CD14-positive monocyte (primary cell): ENCODE measurements at regions not wholly inside any gene's neighbourhood (a gene's known extent, or its start where the extent isn't known, plus 50 kb on each side); places are given as distances from the start of the nearest gene placed in this dataset.

Experiments
- DNase-seq, 3 donors: peaks; one replicate each; pipeline ENCODE4 v3.0.0-alpha.2; 2011 to 2022
- H2AFZ ChIP-seq: 2 replicates; pipeline ENCODE4 v1.6.0; 2012; ENCODE audit warnings: mild to moderate bottlenecking, low read depth, low read length, inconsistent platforms; ENCODE audit not compliant: insufficient read depth, poor library complexity, severe bottlenecking
- H3K27ac ChIP-seq, 2 donors: 1 replicate in 1 of 2; 2 replicates in 1 of 2; pipeline ENCODE4 v1.5.1; 2012 to 2013; ENCODE audit warnings: low read length in 2 of 2, control low read depth in 1 of 2, inconsistent platforms in 1 of 2, low read depth in 1 of 2, mild to moderate bottlenecking in 1 of 2
- H3K27me3 ChIP-seq, 2 donors: one replicate each; pipeline versions ENCODE4 v1.6.0 to v1.6.1; 2011 to 2013; ENCODE audit warnings: low read length in 2 of 2; ENCODE audit not compliant: control insufficient read depth in 2 of 2, insufficient read depth in 2 of 2
- H3K36me3 ChIP-seq, 2 donors: replicated peaks in 1 of 2; 1 replicate in 1 of 2; 2 replicates in 1 of 2; pipeline versions ENCODE4 v1.5.1 to v1.6.1; 2012 to 2013; ENCODE audit warnings: low read length in 2 of 2, control low read depth in 1 of 2, inconsistent platforms in 1 of 2, mild to moderate bottlenecking in 1 of 2; ENCODE audit not compliant: insufficient read depth in 2 of 2, control insufficient read depth in 1 of 2
- H3K4me1 ChIP-seq, 2 donors: 1 replicate in 1 of 2; 2 replicates in 1 of 2; pipeline versions ENCODE4 v1.5.1 to v1.6.1; 2012 to 2013; ENCODE audit warnings: low read length in 2 of 2, control low read depth in 1 of 2, inconsistent platforms in 1 of 2, mild to moderate bottlenecking in 1 of 2, moderate library complexity in 1 of 2; ENCODE audit not compliant: insufficient read depth in 2 of 2, control insufficient read depth in 1 of 2
- H3K4me2 ChIP-seq: replicated peaks from 2 replicates; pipeline ENCODE3; 2012; ENCODE audit warnings: low read length, moderate library complexity, mild to moderate bottlenecking; ENCODE audit not compliant: poor library complexity, severe bottlenecking; ENCODE audit errors: extremely low read depth
- H3K4me3 ChIP-seq, 3 experiments: fragments of 200-600 bp in 1 of 3; sonication (generic) in 1 of 3; replicated peaks in 1 of 3; 1 replicate in 2 of 3; 2 replicates in 1 of 3; pipeline ENCODE4 v1.5.1; 2011 to 2013; ENCODE audit warnings: low read length in 3 of 3, mild to moderate bottlenecking in 3 of 3, control low read depth in 2 of 3, low read depth in 2 of 3, inconsistent platforms in 1 of 3, moderate library complexity in 1 of 3
- H3K79me2 ChIP-seq: 2 replicates; pipeline ENCODE4 v1.6.0; 2012; ENCODE audit warnings: mild to moderate bottlenecking, control low read depth, inconsistent platforms, low read length, moderate library complexity; ENCODE audit not compliant: insufficient read depth
- H3K9ac ChIP-seq: 2 replicates; pipeline ENCODE4 v1.6.0; 2017; ENCODE audit warnings: low read length, mild to moderate bottlenecking; ENCODE audit not compliant: insufficient read depth, poor library complexity, severe bottlenecking
- H3K9me3 ChIP-seq, 2 donors: replicated peaks in 1 of 2; 1 replicate in 1 of 2; 2 replicates in 1 of 2; pipeline versions ENCODE4 v1.5.1 to v1.6.1; 2012 to 2013; ENCODE audit warnings: low read length in 2 of 2, control low read depth in 1 of 2; ENCODE audit not compliant: control insufficient read depth in 1 of 2, insufficient read depth in 1 of 2
- H4K20me1 ChIP-seq: 2 replicates; pipeline ENCODE4 v1.6.0; 2012; ENCODE audit warnings: mild to moderate bottlenecking, low read length, control low read depth, moderate library complexity; ENCODE audit not compliant: insufficient read depth
- H3K27ac Mint-ChIP-seq, 7 donors: one replicate each; pipeline ENCODE4 v1.8.0; 2020; ENCODE audit warnings: mild to moderate bottlenecking in 7 of 7, mixed read lengths in 7 of 7, moderate library complexity in 6 of 7, inconsistent platforms in 2 of 7
- H3K27me3 Mint-ChIP-seq, 3 donors: one replicate each; pipeline ENCODE4 v1.8.0; 2021 to 2022; ENCODE audit warnings: low read depth in 3 of 3, mild to moderate bottlenecking in 3 of 3, mixed read lengths in 3 of 3, moderate library complexity in 3 of 3, inconsistent platforms in 1 of 3
- H3K36me3 Mint-ChIP-seq, 2 donors: one replicate each; pipeline ENCODE4 v1.8.0; 2020; ENCODE audit warnings: mixed read lengths in 2 of 2, inconsistent platforms in 1 of 2, mild to moderate bottlenecking in 1 of 2
- H3K4me1 Mint-ChIP-seq: one replicate; pipeline ENCODE4 v1.8.0; 2020; ENCODE audit warnings: mild to moderate bottlenecking, mixed read lengths
- H3K4me3 Mint-ChIP-seq, 2 donors: one replicate each; pipeline ENCODE4 v1.8.0; 2020; ENCODE audit warnings: mild to moderate bottlenecking in 2 of 2, mixed read lengths in 2 of 2, moderate library complexity in 1 of 2
- H3K9me3 Mint-ChIP-seq, 7 donors: one replicate each; pipeline ENCODE4 v1.8.0; 2020 to 2022; ENCODE audit warnings: mixed read lengths in 7 of 7, mild to moderate bottlenecking in 6 of 7, moderate library complexity in 6 of 7, inconsistent platforms in 2 of 7
- WGBS: methylation state at CpG from one replicate; pipeline ENCODE4 v1.1.5; 2013; ENCODE audit warnings: missing lambda C conversion rate; ENCODE audit not compliant: insufficient coverage; 5-methylcytosine and 5-hydroxymethylcytosine counted together
- intact Hi-C, 2 donors: fragments of 100-400 bp; cut with micrococcal nuclease; formaldehyde crosslinking; loops; one replicate each; pipeline versions ENCODE4 v1.15.0 to v1.15.1; 2023
- TF ChIP-seq, protein P1 (sequence below): fragments of 200-600 bp; IDR thresholded peaks from one replicate; pipeline ENCODE4 v1.8.0; 2022; ENCODE audit warnings: antibody characterized with exemption, mild to moderate bottlenecking

GRCh38 chr2:43062058-43062457, 164.3 kb downstream of the ZFP36L2 start:
- Histone ChIP-seq H3K36me3 (no peaks in the 10 kb centered on the region), H3K4me2 (no peak overlapping the region), H3K4me1 (peaks cover 26 to 29% of the 10 kb centered on the region in 2 donors), H3K27ac (no peak overlapping the region), H3K4me3 (no peak overlapping the region), H3K79me2 (no peaks in the 10 kb centered on the region), H3K9me3 (no peaks in the 10 kb centered on the region), H2AFZ (no peak overlapping the region), H3K9ac (no peak overlapping the region), H3K27me3 (no peaks in the 10 kb centered on the region), H4K20me1 (no peaks in the 10 kb centered on the region)
- Mint-ChIP-seq H3K9me3 (peaks cover 2 to 12% (median 4%) of the 10 kb centered on the region in 7 donors), H3K4me1 (peaks cover 38% of the 10 kb centered on the region), H3K4me3 (no peak overlapping the region), H3K27me3 (peaks cover 3 to 4% (median 4%) of the 10 kb centered on the region in 3 donors), H3K27ac (no peak overlapping the region), H3K36me3 (peaks cover 0 to under 1% of the 10 kb centered on the region in 2 donors)
- TF ChIP-seq, protein P1, sequence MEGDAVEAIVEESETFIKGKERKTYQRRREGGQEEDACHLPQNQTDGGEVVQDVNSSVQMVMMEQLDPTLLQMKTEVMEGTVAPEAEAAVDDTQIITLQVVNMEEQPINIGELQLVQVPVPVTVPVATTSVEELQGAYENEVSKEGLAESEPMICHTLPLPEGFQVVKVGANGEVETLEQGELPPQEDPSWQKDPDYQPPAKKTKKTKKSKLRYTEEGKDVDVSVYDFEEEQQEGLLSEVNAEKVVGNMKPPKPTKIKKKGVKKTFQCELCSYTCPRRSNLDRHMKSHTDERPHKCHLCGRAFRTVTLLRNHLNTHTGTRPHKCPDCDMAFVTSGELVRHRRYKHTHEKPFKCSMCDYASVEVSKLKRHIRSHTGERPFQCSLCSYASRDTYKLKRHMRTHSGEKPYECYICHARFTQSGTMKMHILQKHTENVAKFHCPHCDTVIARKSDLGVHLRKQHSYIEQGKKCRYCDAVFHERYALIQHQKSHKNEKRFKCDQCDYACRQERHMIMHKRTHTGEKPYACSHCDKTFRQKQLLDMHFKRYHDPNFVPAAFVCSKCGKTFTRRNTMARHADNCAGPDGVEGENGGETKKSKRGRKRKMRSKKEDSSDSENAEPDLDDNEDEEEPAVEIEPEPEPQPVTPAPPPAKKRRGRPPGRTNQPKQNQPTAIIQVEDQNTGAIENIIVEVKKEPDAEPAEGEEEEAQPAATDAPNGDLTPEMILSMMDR = no peak
- no peak for DNase-seq
- intact Hi-C loops = no loop called here

- no peak for DNase-seq
- H3K36me3 Mint-ChIP-seq = no peaks in the 10 kb centered on the region
- Histone ChIP-seq H3K36me3 (no peaks in the 10 kb centered on the region), H3K27me3 (no peaks in the 10 kb centered on the region), H3K4me3 (no peak overlapping the region), H3K9ac (no peak overlapping the region), H3K4me1 (peaks cover 22 to 23% of the 10 kb centered on the region in 2 donors), H2AFZ (no peak overlapping the region), H3K27ac (no peak overlapping the region), H3K79me2 (no peaks in the 10 kb centered on the region), H3K9me3 (no peaks in the 10 kb centered on the region), H4K20me1 (no peaks in the 10 kb centered on the region), H3K4me2 (no peak overlapping the region)
- intact Hi-C loops = no loop called here
- peaks cover 35% of the 10 kb centered on the region for H3K4me1 Mint-ChIP-seq
- TF ChIP-seq, protein P1 = no peak
- H3K27ac Mint-ChIP-seq = peak overlapping the region in 2 of 7 donors; percentile 16 to 36
- WGBS = 53% methylated on average over 2 of the region's 3 CpGs
- H3K27me3 Mint-ChIP-seq = peaks cover under 1 to 4% (median 3%) of the 10 kb centered on the region in 3 donors
- H3K9me3 Mint-ChIP-seq = peaks cover 2 to 12% (median 4%) of the 10 kb centered on the region in 7 donors
- H3K4me3 Mint-ChIP-seq = no peak overlapping the region
Observed at GRCh38 chr2:43060390-43061016, 165.9 kb downstream of the ZFP36L2 start.
